ENCODE measurements at regions not wholly inside any gene's neighbourhood (a gene's known extent, or its start where the extent isn't known, plus 50 kb on each side); places are given as distances from the start of the nearest gene placed in this dataset.

GRCh38 chr18:61738042-61738441 is 154.8 kb downstream of the RNF152 start:
- ATAC-seq (peak; percentile 37 to 44), DNase-seq (no peak)
- H3K4me1 ChIP-seq: peaks cover 0 to 8% of the 10 kb centered on the region in 2 donors
- no peaks in the 10 kb centered on the region for H3K27me3 ChIP-seq
- in situ Hi-C loops (cut with MboI; ENCODE audit: low sequenced_read_pairs in 4 of 4) (no loop called here), intact Hi-C loops (cut with DNase I; ENCODE audit: low total_unique reads) (loop anchor here (5.0 kb wide), 1 partner anchor 154 kb away; the partner anchor contains the start of gene RNF152)
- H3K36me3 ChIP-seq: no peaks in the 10 kb centered on the region
- TF ChIP-seq POLR2A (IDR thresholded peaks at IDR 0.05) (no peak), CTCF (IDR thresholded peaks at IDR 0.05 in 4 of 5, conservative IDR thresholded peaks at IDR 0.05 in 1 of 5) (no peak)
- H3K9me3 ChIP-seq: no peaks in the 10 kb centered on the region
- peak overlapping the region; percentile 60 to 74 (median 66) for H3K27ac ChIP-seq
- H3K4me3 ChIP-seq: no peak overlapping the region

DNA sequence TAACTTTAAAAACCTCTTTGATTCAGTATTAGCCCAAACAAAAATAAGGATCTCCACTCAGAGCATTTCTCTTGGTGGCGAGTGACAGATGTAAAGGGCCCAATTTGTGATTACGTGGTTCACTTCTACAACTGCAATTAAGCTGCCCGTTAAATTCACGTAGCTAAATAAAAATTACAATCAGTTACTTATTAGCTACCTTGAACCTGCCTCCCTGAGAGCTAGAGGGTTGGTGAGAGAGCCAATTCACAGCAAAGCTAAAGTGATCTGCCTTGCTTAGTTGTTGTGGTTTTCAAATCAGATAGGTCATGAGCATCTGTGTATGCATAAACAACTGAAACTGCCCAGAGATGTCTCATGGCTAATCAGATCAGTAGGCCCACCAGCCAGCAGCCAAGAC is 156.7 kb downstream of the RNF152 start:
- in situ Hi-C loops (cut with MboI; ENCODE audit: low sequenced_read_pairs in 4 of 4) (no loop called here), intact Hi-C loops (cut with DNase I; ENCODE audit: low total_unique reads) (loop anchor here (5.0 kb wide), 1 partner anchor 156 kb away; the partner anchor contains the start of gene RNF152)
- no peak for TF ChIP-seq CTCF (IDR thresholded peaks at IDR 0.05 in 4 of 5, conservative IDR thresholded peaks at IDR 0.05 in 1 of 5)
- TF ChIP-seq POLR2A (IDR thresholded peaks at IDR 0.05): no peak
- DNase-seq (no peak), ATAC-seq (no peak)
- Histone ChIP-seq H3K27me3 (no peaks in the 10 kb centered on the region), H3K9me3 (no peaks in the 10 kb centered on the region), H3K27ac (peak overlapping the region in 2 of 4 donors; percentile 63 to 70), H3K4me3 (no peak overlapping the region), H3K36me3 (no peaks in the 10 kb centered on the region), H3K4me1 (peaks cover 0 to 15% of the 10 kb centered on the region in 2 donors)

DNA sequence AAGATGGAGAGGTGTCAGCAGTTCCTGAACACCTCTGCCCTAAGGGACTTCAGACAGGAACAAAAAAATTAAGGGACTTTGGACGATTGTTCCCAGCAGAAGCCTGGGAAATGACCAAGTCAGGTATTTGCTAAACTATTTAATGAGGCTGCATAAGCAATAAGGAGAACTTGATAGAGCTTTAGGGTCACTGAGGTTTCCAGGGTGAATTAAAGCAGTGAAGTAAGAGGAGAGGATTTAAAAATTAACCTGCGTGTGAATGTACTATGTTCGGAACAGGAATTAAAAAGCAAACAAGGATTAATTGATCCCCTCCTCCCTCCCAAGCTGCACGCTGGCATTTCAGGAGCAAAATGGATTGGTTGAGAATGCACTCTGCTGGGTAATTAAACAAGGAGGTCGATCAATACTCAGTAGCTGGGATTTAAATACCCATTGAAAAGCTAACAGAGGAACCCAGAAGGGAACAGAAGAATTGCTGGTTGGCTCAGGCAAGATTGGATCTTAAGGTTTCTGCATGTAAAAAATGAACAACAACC is 157.2 kb downstream of the RNF152 start:
- no peak for DNase-seq
- in situ Hi-C loops (cut with MboI; ENCODE audit: low sequenced_read_pairs in 4 of 4): no loop called here
- Histone ChIP-seq H3K36me3 (no peaks in the 10 kb centered on the region), H3K4me3 (no peak overlapping the region), H3K27me3 (no peaks in the 10 kb centered on the region), H3K4me1 (peaks cover 0 to 15% of the 10 kb centered on the region in 2 donors), H3K9me3 (no peaks in the 10 kb centered on the region), H3K27ac (peak overlapping the region in 2 of 4 donors; percentile 58 to 66)
- TF ChIP-seq CTCF (IDR thresholded peaks at IDR 0.05 in 4 of 5, conservative IDR thresholded peaks at IDR 0.05 in 1 of 5): no peak
- TF ChIP-seq POLR2A (IDR thresholded peaks at IDR 0.05): no peak
- intact Hi-C loops (cut with DNase I; ENCODE audit: low total_unique reads): loop anchor here (5.0 kb wide), 1 partner anchor 157 kb away; the partner anchor contains the start of gene RNF152
- no peak for ATAC-seq

- no peaks in the 10 kb centered on the region for H3K27me3 ChIP-seq
- H3K27ac ChIP-seq: peak overlapping the region; percentile 12 to 69 (median 62)
- in situ Hi-C loops (cut with MboI; ENCODE audit: low sequenced_read_pairs in 4 of 4) (no loop called here), intact Hi-C loops (cut with DNase I; ENCODE audit: low total_unique reads) (no loop called here)
- no peak for DNase-seq
- H3K9me3 ChIP-seq: no peaks in the 10 kb centered on the region
- no peak overlapping the region for H3K4me3 ChIP-seq
- H3K36me3 ChIP-seq: no peaks in the 10 kb centered on the region
- peak in 1 of 2 donors; percentile 24 for ATAC-seq
- TF ChIP-seq POLR2A (IDR thresholded peaks at IDR 0.05): no peak
- H3K4me1 ChIP-seq: peaks cover 0 to 15% of the 10 kb centered on the region in 2 donors
Observed at GRCh38 chr18:61734396-61734795, 158.4 kb downstream of the RNF152 start.

GRCh38 chr18:61732854-61733253 is 160.0 kb downstream of the RNF152 start:
- Histone ChIP-seq H3K4me1 (peaks cover 0 to 7% of the 10 kb centered on the region in 2 donors), H3K36me3 (no peaks in the 10 kb centered on the region), H3K27ac (peak overlapping the region; percentile 66 to 76 (median 72)), H3K27me3 (no peaks in the 10 kb centered on the region), H3K9me3 (no peaks in the 10 kb centered on the region), H3K4me3 (no peak overlapping the region)
- no peak for DNase-seq
- no peak for TF ChIP-seq CTCF (IDR thresholded peaks at IDR 0.05 in 4 of 5, conservative IDR thresholded peaks at IDR 0.05 in 1 of 5)
- no peak for TF ChIP-seq POLR2A (IDR thresholded peaks at IDR 0.05)
- in situ Hi-C loops (cut with MboI; ENCODE audit: low sequenced_read_pairs in 4 of 4) (no loop called here), intact Hi-C loops (cut with DNase I; ENCODE audit: low total_unique reads) (no loop called here)
- no peak for ATAC-seq

Data from gastrocnemius medialis (tissue), 4 donors.